GM12878 (cell line): ENCODE measurements at regions not wholly inside any gene's neighbourhood (a gene's known extent, or its start where the extent isn't known, plus 50 kb on each side); places are given as distances from the start of the nearest gene placed in this dataset.

Experiments
- ATAC-seq: fragments of 200-7000 bp; cut with Tn5 transposase; 3 replicates; pipeline ENCODE4 v1.9.1; 2020; ENCODE audit warnings: mild to moderate bottlenecking, moderate library complexity
- BruUV-seq: library from RNA; stranded (reverse); fragments of 400-500 nt; replicated peaks from 2 replicates; lab custom pipeline; 2021; lab: Mats Ljungman, UMichigan
- CTCF ChIA-PET: fragments of 300-600 bp; sonication (Branson Sonifier 250); formaldehyde crosslinking; extraction: SDS; loops from one replicate; lab custom pipeline; 2021; ENCODE audit warnings: inconsistent platforms; lab: Yijun Ruan, JAX
- POLR2A ChIA-PET: fragments of 350-600 bp; formaldehyde crosslinking; extraction: SDS; loops from one replicate; lab custom pipeline; 2021; ENCODE audit warnings: inconsistent platforms; lab: Charles Lee
- RAD21 ChIA-PET: fragments of 300-600 bp; sonication (Branson Sonifier 250); formaldehyde crosslinking; loops from one replicate; lab custom pipeline; 2023; ENCODE audit warnings: antibody characterized with exemption; ENCODE audit not compliant: unreplicated experiment; lab: Charles Lee
- SMC1A ChIA-PET: fragments of 300-600 bp; sonication (Branson Sonifier 250); formaldehyde crosslinking; loops from one replicate; lab custom pipeline; 2023; ENCODE audit not compliant: unreplicated experiment, uncharacterized antibody; lab: Charles Lee
- DNase-seq: peaks from one replicate; pipeline ENCODE4 v3.0.0-alpha.2; 2011; ENCODE audit warnings: low read depth, low spot score
- FAIRE-seq: peaks from 3 replicates; lab custom pipeline; 2011; peaks lifted over from hg19 to GRCh38; lab: Jason Lieb, UNC
- H2AFZ ChIP-seq: 2 replicates; pipeline ENCODE4 v1.6.0; 2011; ENCODE audit warnings: low read depth, low read length, control low read depth; ENCODE audit not compliant: control insufficient read depth
- H3K27ac ChIP-seq: 2 replicates; pipeline ENCODE4 v1.5.1; 2011; ENCODE audit warnings: control low read depth; ENCODE audit not compliant: control insufficient read depth, insufficient read depth
- H3K27me3 ChIP-seq, 2 experiments: replicated peaks in 1 of 2; 2 replicates each; pipeline versions ENCODE4 v1.6.0 to v1.6.1; 2011; ENCODE audit warnings: low read length in 1 of 2; ENCODE audit not compliant: control insufficient read depth in 2 of 2, insufficient read depth in 2 of 2
- H3K36me3 ChIP-seq, 2 experiments: 2 replicates each; pipeline ENCODE4 v1.5.1; 2011; ENCODE audit warnings: low read length in 1 of 2; ENCODE audit not compliant: control insufficient read depth in 2 of 2, insufficient read depth in 2 of 2
- H3K4me1 ChIP-seq: 2 replicates; pipeline ENCODE4 v1.6.1; 2011; ENCODE audit warnings: mild to moderate bottlenecking, low read length, moderate library complexity, mixed read lengths; ENCODE audit not compliant: control insufficient read depth, insufficient read depth
- H3K4me2 ChIP-seq: 2 replicates; pipeline ENCODE4 v1.6.0; 2011; ENCODE audit warnings: control low read depth; ENCODE audit not compliant: control insufficient read depth, insufficient read depth
- H3K4me3 ChIP-seq: fragments of 200-600 bp; sonication (generic); 2 replicates; pipeline ENCODE4 v1.5.1; 2016
- H3K79me2 ChIP-seq: 2 replicates; pipeline ENCODE4 v1.6.0; 2011; ENCODE audit warnings: low read length; ENCODE audit not compliant: control insufficient read depth, insufficient read depth
- H3K9ac ChIP-seq: 2 replicates; pipeline ENCODE4 v1.8.0; 2011; ENCODE audit warnings: low read length, control low read depth, mixed read lengths; ENCODE audit not compliant: control insufficient read depth, insufficient read depth
- H3K9me3 ChIP-seq: replicated peaks from 3 replicates; pipeline ENCODE4 v1.5.1; 2011; ENCODE audit warnings: mild to moderate bottlenecking, low read length; ENCODE audit not compliant: control insufficient read depth, insufficient read depth
- H4K20me1 ChIP-seq: 2 replicates; pipeline ENCODE4 v1.6.0; 2011; ENCODE audit not compliant: control insufficient read depth, insufficient read depth
- BCL11A ChIP-seq: IDR thresholded peaks from 2 replicates; pipeline ENCODE4 v1.6.1; 2011; ENCODE audit warnings: low read depth, low read length
- CBX3 ChIP-seq: fragments of 200-600 bp; sonication (generic); IDR thresholded peaks from 2 replicates; pipeline ENCODE4 v1.6.1; 2016; ENCODE audit warnings: low read depth, borderline replicate concordance
- CREB1 ChIP-seq: IDR thresholded peaks from 2 replicates; pipeline ENCODE4 v1.6.1; 2012; ENCODE audit warnings: low read depth, mild to moderate bottlenecking, inconsistent platforms
- DPF2 ChIP-seq: fragments of 450-650 bp; IDR thresholded peaks from 2 replicates; pipeline ENCODE4 v1.6.1; 2017; ENCODE audit warnings: mild to moderate bottlenecking
- E2F8 ChIP-seq: fragments of 450-650 bp; IDR thresholded peaks from 2 replicates; pipeline ENCODE4 v1.6.1; 2018; ENCODE audit warnings: mild to moderate bottlenecking, low read depth, moderate library complexity; ENCODE audit not compliant: partially characterized antibody
- MTA2 ChIP-seq: fragments of 450-650 bp; IDR thresholded peaks from 2 replicates; pipeline ENCODE4 v1.6.1; 2016; ENCODE audit warnings: low read depth, mild to moderate bottlenecking, moderate library complexity
- NFXL1 ChIP-seq: fragments of 450-650 bp; IDR thresholded peaks from 2 replicates; pipeline ENCODE4 v1.6.1; 2017; ENCODE audit warnings: antibody characterized with exemption, mild to moderate bottlenecking, borderline replicate concordance
- NR2C1 ChIP-seq: fragments of 450-650 bp; IDR thresholded peaks from 2 replicates; pipeline ENCODE4 v1.6.1; 2017; ENCODE audit warnings: antibody characterized with exemption, mild to moderate bottlenecking, moderate library complexity
- PAX5 ChIP-seq: IDR thresholded peaks from 2 replicates; pipeline ENCODE4 v1.6.1; 2011; ENCODE audit warnings: low read depth, low read length, borderline replicate concordance
- RELA ChIP-seq: fragments of 450-650 bp; IDR thresholded peaks from 2 replicates; pipeline ENCODE4 v1.8.0; 2014; ENCODE audit warnings: borderline replicate concordance; ENCODE audit not compliant: partially characterized antibody
- ZNF217 ChIP-seq: fragments of 450-650 bp; IDR thresholded peaks from 2 replicates; pipeline ENCODE4 v1.6.1; 2017; ENCODE audit warnings: antibody characterized with exemption, mild to moderate bottlenecking
- in situ Hi-C: fragments of 300-500 bp; cut with MboI; formaldehyde crosslinking; loops from 9 replicates; pipeline ENCODE4 v1.14.3; 2018; ENCODE audit warnings: mixed read lengths
- intact Hi-C: fragments of 100-400 bp; cut with micrococcal nuclease; formaldehyde crosslinking; loops from one replicate; pipeline ENCODE4 v1.14.2; 2022; ENCODE audit not compliant: unreplicated experiment

- no peak for DNase-seq
- H2AFZ ChIP-seq: no peak overlapping the region
- SMC1A ChIA-PET: no interaction called here
- POLR2A ChIA-PET: no interaction called here
- ATAC-seq: no peak
- in situ Hi-C loops: no loop called here
- CTCF ChIA-PET: no interaction called here
- no peaks in the 10 kb centered on the region for H3K4me1 ChIP-seq
- H3K9me3 ChIP-seq: no peaks in the 10 kb centered on the region
- BruUV-seq: no TSS peak
- H4K20me1 ChIP-seq: no peaks in the 10 kb centered on the region
- H3K79me2 ChIP-seq: no peaks in the 10 kb centered on the region
- no peak overlapping the region for H3K9ac ChIP-seq
- RAD21 ChIA-PET: no interaction called here
- H3K27ac ChIP-seq: no peak overlapping the region
- no peak overlapping the region for H3K4me2 ChIP-seq
- intact Hi-C loops: no loop called here
- TF ChIP-seq NR2C1 (no peak), CREB1 (no peak), E2F8 (no peak), MTA2 (no peak), PAX5 (no peak), ZNF217 (no peak), RELA (no peak), DPF2 (no peak), CBX3 (no peak), NFXL1 (no peak), BCL11A (no peak)
- H3K4me3 ChIP-seq: no peak overlapping the region
- no peaks in the 10 kb centered on the region for H3K36me3 ChIP-seq
- H3K27me3 ChIP-seq: no peaks in the 10 kb centered on the region
- FAIRE-seq: no peak
Measured at GRCh38 chr14:28116716-28117115, 649.9 kb upstream of the FOXG1 start.
